ENCODE measurements at regions not wholly inside any gene's neighbourhood (a gene's known extent, or its start where the extent isn't known, plus 50 kb on each side); places are given as distances from the start of the nearest gene placed in this dataset.

GRCh38 chr6:10060004-10060403 lies 354.9 kb downstream of the TFAP2A start:
- no peak overlapping the region for H3K27ac ChIP-seq (ENCODE audit: low read length)
- no peak overlapping the region for H3K4me3 Mint-ChIP-seq
- no peaks in the 10 kb centered on the region for H3K9me3 Mint-ChIP-seq
- ChIA-PET POLR2A (no interaction called here), CTCF (no interaction called here)
- no peak overlapping the region for H3K4me3 ChIP-seq (ENCODE audit: control insufficient read depth in 1 of 2, extremely low read depth in 1 of 2, low read length in 1 of 2)
- no peaks in the 10 kb centered on the region for H3K27me3 ChIP-seq (replicated peaks in 1 of 2; ENCODE audit: control insufficient read depth in 2 of 2, extremely low read depth in 1 of 2, insufficient read depth in 2 of 2, low read length in 1 of 2)
- no CpG with 5 or more reads among the region's 2 CpGs for WGBS (ENCODE audit: insufficient coverage)
- H3K4me1 Mint-ChIP-seq: no peaks in the 10 kb centered on the region
- no peaks in the 10 kb centered on the region for H3K4me1 ChIP-seq (ENCODE audit: control insufficient read depth in 1 of 2, extremely low read depth in 1 of 2, insufficient read depth in 2 of 2, low read length in 2 of 2)
- no peaks in the 10 kb centered on the region for H3K9me3 ChIP-seq
- H3K27me3 Mint-ChIP-seq: peaks cover 3 to 7% of the 10 kb centered on the region in 2 donors
- no peaks in the 10 kb centered on the region for H3K36me3 ChIP-seq (ENCODE audit: control insufficient read depth in 2 of 2, extremely low read depth in 1 of 2, insufficient read depth in 1 of 2, low read length in 1 of 2)
- ATAC-seq (replicated peaks in 1 of 4) (no peak), DNase-seq (no peak)
- no peak overlapping the region for H3K27ac Mint-ChIP-seq
- H3K36me3 Mint-ChIP-seq: no peaks in the 10 kb centered on the region

- ChIA-PET POLR2A (no interaction called here), CTCF (no interaction called here)
Measured at GRCh38 chr6:10054672-10055071, 360.2 kb downstream of the TFAP2A start.

GRCh38 chr6:10051283-10051682 lies 363.6 kb downstream of the TFAP2A start:
- Histone ChIP-seq H3K9me3 (no peaks in the 10 kb centered on the region), H3K36me3 (ENCODE audit: control insufficient read depth in 2 of 2, extremely low read depth in 1 of 2, insufficient read depth in 1 of 2, low read length in 1 of 2) (no peaks in the 10 kb centered on the region), H3K4me3 (ENCODE audit: control insufficient read depth in 1 of 2, extremely low read depth in 1 of 2, low read length in 1 of 2) (no peak overlapping the region), H3K27ac (ENCODE audit: low read length) (no peak overlapping the region), H3K27me3 (replicated peaks in 1 of 2; ENCODE audit: control insufficient read depth in 2 of 2, extremely low read depth in 1 of 2, insufficient read depth in 2 of 2, low read length in 1 of 2) (no peaks in the 10 kb centered on the region), H3K4me1 (ENCODE audit: control insufficient read depth in 1 of 2, extremely low read depth in 1 of 2, insufficient read depth in 2 of 2, low read length in 2 of 2) (no peaks in the 10 kb centered on the region)
- Mint-ChIP-seq H3K4me1 (no peaks in the 10 kb centered on the region), H3K4me3 (no peak overlapping the region), H3K9me3 (peaks cover 16 to 33% (median 18%) of the 10 kb centered on the region in 3 donors), H3K27me3 (no peaks in the 10 kb centered on the region), H3K36me3 (no peaks in the 10 kb centered on the region), H3K27ac (no peak overlapping the region)
- DNase-seq (no peak), ATAC-seq (replicated peaks in 1 of 4) (no peak)
- ChIA-PET CTCF (no interaction called here), POLR2A (no interaction called here)

More at GRCh38 chr6:10054672-10055071, 360.2 kb downstream of the TFAP2A start:
- no peak overlapping the region for H3K27ac ChIP-seq (ENCODE audit: low read length)
- ATAC-seq (replicated peaks in 1 of 4) (no peak), DNase-seq (no peak)
- no peaks in the 10 kb centered on the region for H3K27me3 ChIP-seq (replicated peaks in 1 of 2; ENCODE audit: control insufficient read depth in 2 of 2, extremely low read depth in 1 of 2, insufficient read depth in 2 of 2, low read length in 1 of 2)
- no peaks in the 10 kb centered on the region for H3K36me3 Mint-ChIP-seq
- no peaks in the 10 kb centered on the region for H3K4me1 Mint-ChIP-seq
- no peaks in the 10 kb centered on the region for H3K4me1 ChIP-seq (ENCODE audit: control insufficient read depth in 1 of 2, extremely low read depth in 1 of 2, insufficient read depth in 2 of 2, low read length in 2 of 2)
- H3K27me3 Mint-ChIP-seq: peaks cover 1 to 4% of the 10 kb centered on the region in 2 donors
- H3K36me3 ChIP-seq (ENCODE audit: control insufficient read depth in 2 of 2, extremely low read depth in 1 of 2, insufficient read depth in 1 of 2, low read length in 1 of 2): no peaks in the 10 kb centered on the region
- H3K9me3 Mint-ChIP-seq: peaks cover 16 to 27% (median 18%) of the 10 kb centered on the region in 3 donors
- no peak overlapping the region for H3K4me3 ChIP-seq (ENCODE audit: control insufficient read depth in 1 of 2, extremely low read depth in 1 of 2, low read length in 1 of 2)
- no peaks in the 10 kb centered on the region for H3K9me3 ChIP-seq
- H3K27ac Mint-ChIP-seq: no peak overlapping the region
- H3K4me3 Mint-ChIP-seq: no peak overlapping the region

- ChIA-PET POLR2A (no interaction called here), CTCF (interaction anchor here in 1 of 2 donors (0.6 kb wide), 1 partner anchor 1171 kb away, joined by 3 read pairs; no protein-coding TSS in a partner anchor)
- no peak for ATAC-seq (replicated peaks in 1 of 4)
- no peaks in the 10 kb centered on the region for H3K27me3 Mint-ChIP-seq
- H3K4me3 ChIP-seq (ENCODE audit: control insufficient read depth in 1 of 2, extremely low read depth in 1 of 2, low read length in 1 of 2): no peak overlapping the region
- DNase-seq: no peak
- H3K27ac ChIP-seq (ENCODE audit: low read length): no peak overlapping the region
- no peaks in the 10 kb centered on the region for H3K9me3 ChIP-seq
- no peak overlapping the region for H3K4me3 Mint-ChIP-seq
- H3K27ac Mint-ChIP-seq: no peak overlapping the region
- no peaks in the 10 kb centered on the region for H3K36me3 Mint-ChIP-seq
- WGBS (ENCODE audit: insufficient coverage): 92% methylated on average over 2 of the region's 6 CpGs
- no peaks in the 10 kb centered on the region for H3K4me1 ChIP-seq (ENCODE audit: control insufficient read depth in 1 of 2, extremely low read depth in 1 of 2, insufficient read depth in 2 of 2, low read length in 2 of 2)
- H3K27me3 ChIP-seq (replicated peaks in 1 of 2; ENCODE audit: control insufficient read depth in 2 of 2, extremely low read depth in 1 of 2, insufficient read depth in 2 of 2, low read length in 1 of 2): no peaks in the 10 kb centered on the region
- H3K36me3 ChIP-seq (ENCODE audit: control insufficient read depth in 2 of 2, extremely low read depth in 1 of 2, insufficient read depth in 1 of 2, low read length in 1 of 2): no peaks in the 10 kb centered on the region
- H3K9me3 Mint-ChIP-seq: peaks cover 14 to 27% (median 16%) of the 10 kb centered on the region in 3 donors
- no peaks in the 10 kb centered on the region for H3K4me1 Mint-ChIP-seq
Measured at GRCh38 chr6:10048370-10049297, 366.2 kb downstream of the TFAP2A start.

GRCh38 chr6:10042280-10042679 lies 372.6 kb downstream of the TFAP2A start:
- H3K27ac Mint-ChIP-seq: no peak overlapping the region
- H3K9me3 Mint-ChIP-seq: peaks cover 0 to 2% (median under 1%) of the 10 kb centered on the region in 3 donors
- Histone ChIP-seq H3K36me3 (ENCODE audit: control insufficient read depth in 2 of 2, extremely low read depth in 1 of 2, insufficient read depth in 1 of 2, low read length in 1 of 2) (no peaks in the 10 kb centered on the region), H3K27ac (ENCODE audit: low read length) (no peak overlapping the region), H3K9me3 (no peaks in the 10 kb centered on the region), H3K4me3 (ENCODE audit: control insufficient read depth in 1 of 2, extremely low read depth in 1 of 2, low read length in 1 of 2) (no peak overlapping the region), H3K27me3 (replicated peaks in 1 of 2; ENCODE audit: control insufficient read depth in 2 of 2, extremely low read depth in 1 of 2, insufficient read depth in 2 of 2, low read length in 1 of 2) (no peaks in the 10 kb centered on the region), H3K4me1 (ENCODE audit: control insufficient read depth in 1 of 2, extremely low read depth in 1 of 2, insufficient read depth in 2 of 2, low read length in 2 of 2) (no peaks in the 10 kb centered on the region)
- no peaks in the 10 kb centered on the region for H3K27me3 Mint-ChIP-seq
- no peaks in the 10 kb centered on the region for H3K36me3 Mint-ChIP-seq
- H3K4me1 Mint-ChIP-seq: no peaks in the 10 kb centered on the region
- DNase-seq (no peak), ATAC-seq (replicated peaks in 1 of 4) (no peak)
- no peak overlapping the region for H3K4me3 Mint-ChIP-seq
- WGBS (ENCODE audit: insufficient coverage): 70% methylated on average over 2 of the region's 4 CpGs
- CTCF ChIA-PET: no interaction called here
- POLR2A ChIA-PET: no interaction called here

- no peaks in the 10 kb centered on the region for H3K4me1 Mint-ChIP-seq
- no peaks in the 10 kb centered on the region for H3K4me1 ChIP-seq (ENCODE audit: control insufficient read depth in 1 of 2, extremely low read depth in 1 of 2, insufficient read depth in 2 of 2, low read length in 2 of 2)
- H3K9me3 ChIP-seq: no peaks in the 10 kb centered on the region
- ChIA-PET POLR2A (no interaction called here), CTCF (no interaction called here)
- DNase-seq: no peak
- H3K27me3 ChIP-seq (replicated peaks in 1 of 2; ENCODE audit: control insufficient read depth in 2 of 2, extremely low read depth in 1 of 2, insufficient read depth in 2 of 2, low read length in 1 of 2): no peaks in the 10 kb centered on the region
- H3K4me3 ChIP-seq (ENCODE audit: control insufficient read depth in 1 of 2, extremely low read depth in 1 of 2, low read length in 1 of 2): no peak overlapping the region
- H3K36me3 ChIP-seq (ENCODE audit: control insufficient read depth in 2 of 2, extremely low read depth in 1 of 2, insufficient read depth in 1 of 2, low read length in 1 of 2): no peaks in the 10 kb centered on the region
- H3K4me3 Mint-ChIP-seq: no peak overlapping the region
- no peaks in the 10 kb centered on the region for H3K27me3 Mint-ChIP-seq
- no peaks in the 10 kb centered on the region for H3K9me3 Mint-ChIP-seq
- no peak overlapping the region for H3K27ac ChIP-seq (ENCODE audit: low read length)
- no peak for ATAC-seq (replicated peaks in 1 of 4)
- no peak overlapping the region for H3K27ac Mint-ChIP-seq
- H3K36me3 Mint-ChIP-seq: no peaks in the 10 kb centered on the region
- 62% methylated on average over 5 of the region's 10 CpGs for WGBS (ENCODE audit: insufficient coverage)
Measured at GRCh38 chr6:10033223-10033829, 381.5 kb downstream of the TFAP2A start.
